Esophagus muscularis mucosa (tissue), 3 donors: ENCODE measurements at regions not wholly inside any gene's neighbourhood (a gene's known extent, or its start where the extent isn't known, plus 50 kb on each side); places are given as distances from the start of the nearest gene placed in this dataset.

Experiments used
- CTCF ChIP-seq, 3 experiments: fragments of 200-600 bp in 2 of 3; fragments of 450-650 bp in 1 of 3; sonication (generic) in 2 of 3; IDR thresholded peaks; one replicate each; pipeline ENCODE4 v1.5.1; 2017 to 2019; ENCODE audit warnings: antibody characterized with exemption in 3 of 3, mild to moderate bottlenecking in 2 of 3, moderate library complexity in 1 of 3
- POLR2AphosphoS5 ChIP-seq, 2 donors: sonication (generic); formaldehyde crosslinking; IDR thresholded peaks; one replicate each; pipeline ENCODE4 v1.6.1; 2017; ENCODE audit warnings: antibody characterized with exemption in 2 of 2

GRCh38 chr19:27962264-27962663, 1250.7 kb downstream of the UQCRFS1 start:
- no peak for TF ChIP-seq CTCF (IDR thresholded peaks at IDR 0.05)
- TF ChIP-seq POLR2AphosphoS5 (IDR thresholded peaks at IDR 0.05): no peak
